Osteocyte (in vitro differentiated cells): ENCODE measurements at regions not wholly inside any gene's neighbourhood (a gene's known extent, or its start where the extent isn't known, plus 50 kb on each side); places are given as distances from the start of the nearest gene placed in this dataset.

Experiments
- DNase-seq: peaks from one replicate; pipeline ENCODE4 v3.0.0; 2021; ENCODE audit warnings: mixed read lengths; ENCODE audit not compliant: unreplicated experiment; ENCODE audit errors: extremely low spot score
- H3K27ac Mint-ChIP-seq: one replicate; pipeline ENCODE4 v1.8.0; 2021; ENCODE audit warnings: mild to moderate bottlenecking, mixed read lengths; ENCODE audit not compliant: unreplicated experiment
- H3K27me3 Mint-ChIP-seq: one replicate; pipeline ENCODE4 v1.8.0; 2021; ENCODE audit warnings: mixed read lengths; ENCODE audit not compliant: unreplicated experiment
- H3K36me3 Mint-ChIP-seq: one replicate; pipeline ENCODE4 v1.8.0; 2021; ENCODE audit warnings: mixed read lengths; ENCODE audit not compliant: unreplicated experiment
- H3K4me1 Mint-ChIP-seq: one replicate; pipeline ENCODE4 v1.8.0; 2021; ENCODE audit warnings: mixed read lengths; ENCODE audit not compliant: unreplicated experiment
- H3K4me3 Mint-ChIP-seq: one replicate; pipeline ENCODE4 v1.8.0; 2021; ENCODE audit warnings: mild to moderate bottlenecking, moderate library complexity, mixed read lengths; ENCODE audit not compliant: unreplicated experiment
- H3K9me3 Mint-ChIP-seq: one replicate; pipeline ENCODE4 v1.8.0; 2021; ENCODE audit warnings: mixed read lengths; ENCODE audit not compliant: unreplicated experiment
- TF ChIP-seq, protein P1 (sequence below): fragments of 200-600 bp; sonication (generic); IDR thresholded peaks from 2 replicates; pipeline ENCODE4 v1.5.0; 2021; ENCODE audit warnings: antibody characterized with exemption, mild to moderate bottlenecking, moderate library complexity

DNA sequence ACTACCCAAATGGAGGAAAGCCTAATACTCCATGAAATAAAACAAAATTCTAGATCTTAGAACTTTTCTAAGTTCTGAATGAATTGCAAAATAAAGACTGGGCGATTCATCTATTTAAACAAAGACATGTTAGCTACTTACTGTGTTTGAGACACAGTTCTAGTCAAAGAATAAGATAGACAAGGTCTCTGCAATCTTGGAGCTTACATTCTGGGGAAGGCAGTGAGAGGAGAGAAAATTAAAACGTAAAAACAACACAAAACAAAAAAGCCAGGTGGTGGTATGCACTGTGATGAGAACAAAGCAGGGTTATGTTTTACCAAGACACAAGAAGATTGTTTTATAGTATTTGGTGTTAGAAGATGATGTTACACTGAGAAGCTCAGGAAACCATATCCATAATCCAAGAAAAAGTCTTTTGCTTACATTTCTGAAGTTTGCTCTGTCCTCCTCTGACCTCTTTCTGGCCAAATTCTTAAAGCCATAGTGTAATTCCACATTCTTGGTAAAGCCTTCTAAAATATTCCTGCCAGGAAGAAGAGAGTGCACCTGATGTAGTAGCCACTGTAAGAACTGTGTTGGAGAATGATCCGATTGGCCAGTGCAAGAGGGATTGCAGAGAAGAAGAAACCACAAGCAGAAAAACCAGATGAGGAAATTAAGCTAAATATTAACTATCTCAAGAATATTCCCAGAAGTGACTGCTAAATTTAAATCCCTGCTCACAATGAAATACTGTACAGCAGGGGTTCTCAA, 218.4 kb downstream of the PCSK1 start:
- H3K9me3 Mint-ChIP-seq: peaks cover 25% of the 10 kb centered on the region
- H3K36me3 Mint-ChIP-seq: peaks cover 7% of the 10 kb centered on the region
- peak overlapping the region; percentile 59 for H3K27ac Mint-ChIP-seq
- TF ChIP-seq, protein P1, sequence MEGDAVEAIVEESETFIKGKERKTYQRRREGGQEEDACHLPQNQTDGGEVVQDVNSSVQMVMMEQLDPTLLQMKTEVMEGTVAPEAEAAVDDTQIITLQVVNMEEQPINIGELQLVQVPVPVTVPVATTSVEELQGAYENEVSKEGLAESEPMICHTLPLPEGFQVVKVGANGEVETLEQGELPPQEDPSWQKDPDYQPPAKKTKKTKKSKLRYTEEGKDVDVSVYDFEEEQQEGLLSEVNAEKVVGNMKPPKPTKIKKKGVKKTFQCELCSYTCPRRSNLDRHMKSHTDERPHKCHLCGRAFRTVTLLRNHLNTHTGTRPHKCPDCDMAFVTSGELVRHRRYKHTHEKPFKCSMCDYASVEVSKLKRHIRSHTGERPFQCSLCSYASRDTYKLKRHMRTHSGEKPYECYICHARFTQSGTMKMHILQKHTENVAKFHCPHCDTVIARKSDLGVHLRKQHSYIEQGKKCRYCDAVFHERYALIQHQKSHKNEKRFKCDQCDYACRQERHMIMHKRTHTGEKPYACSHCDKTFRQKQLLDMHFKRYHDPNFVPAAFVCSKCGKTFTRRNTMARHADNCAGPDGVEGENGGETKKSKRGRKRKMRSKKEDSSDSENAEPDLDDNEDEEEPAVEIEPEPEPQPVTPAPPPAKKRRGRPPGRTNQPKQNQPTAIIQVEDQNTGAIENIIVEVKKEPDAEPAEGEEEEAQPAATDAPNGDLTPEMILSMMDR: no peak
- H3K27me3 Mint-ChIP-seq: no peaks in the 10 kb centered on the region
- H3K4me1 Mint-ChIP-seq: peaks cover 31% of the 10 kb centered on the region
- no peak for DNase-seq
- H3K4me3 Mint-ChIP-seq: no peak overlapping the region

GRCh38 chr5:96209829-96210228, 223.2 kb downstream of the PCSK1 start:
- H3K4me1 Mint-ChIP-seq: peaks cover 13% of the 10 kb centered on the region
- TF ChIP-seq, protein P1: no peak
- H3K4me3 Mint-ChIP-seq: no peak overlapping the region
- no peak for DNase-seq
- peak overlapping the region; percentile 31 for H3K27ac Mint-ChIP-seq
- peaks cover 57% of the 10 kb centered on the region for H3K9me3 Mint-ChIP-seq
- H3K36me3 Mint-ChIP-seq: peaks cover 23% of the 10 kb centered on the region
- no peaks in the 10 kb centered on the region for H3K27me3 Mint-ChIP-seq

DNA sequence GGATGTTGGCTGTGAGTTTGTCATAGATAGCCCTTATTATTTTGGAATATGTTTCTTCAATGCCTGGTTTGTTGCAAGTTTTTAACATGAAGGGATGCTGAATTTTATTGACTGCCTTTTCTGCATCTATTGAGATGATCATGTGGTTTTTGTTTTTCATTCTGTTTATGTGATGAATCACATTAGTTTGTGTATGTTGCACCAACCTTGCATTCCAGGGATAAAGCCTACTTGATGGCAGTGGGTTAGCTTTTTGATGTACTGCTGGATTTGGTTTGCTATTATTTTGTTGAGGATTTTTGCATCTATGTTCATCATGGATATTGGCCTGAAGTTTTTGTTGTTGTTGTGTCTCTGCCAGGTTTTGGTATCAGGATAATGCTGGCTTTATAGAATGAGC, 225.6 kb downstream of the PCSK1 start:
- peaks cover 23% of the 10 kb centered on the region for H3K36me3 Mint-ChIP-seq
- H3K4me3 Mint-ChIP-seq: no peak overlapping the region
- H3K27ac Mint-ChIP-seq: no peak overlapping the region
- H3K9me3 Mint-ChIP-seq: peaks cover 55% of the 10 kb centered on the region
- TF ChIP-seq, protein P1: no peak
- no peaks in the 10 kb centered on the region for H3K27me3 Mint-ChIP-seq
- no peak for DNase-seq
- H3K4me1 Mint-ChIP-seq: peaks cover 17% of the 10 kb centered on the region

GRCh38 chr5:96203761-96204160, 229.3 kb downstream of the PCSK1 start:
- Mint-ChIP-seq H3K36me3 (peaks cover 10% of the 10 kb centered on the region), H3K27me3 (no peaks in the 10 kb centered on the region), H3K4me3 (no peak overlapping the region), H3K4me1 (peaks cover 27% of the 10 kb centered on the region), H3K9me3 (peaks cover 24% of the 10 kb centered on the region), H3K27ac (peak overlapping the region; percentile 73)
- TF ChIP-seq, protein P1: no peak
- DNase-seq: no peak

DNA sequence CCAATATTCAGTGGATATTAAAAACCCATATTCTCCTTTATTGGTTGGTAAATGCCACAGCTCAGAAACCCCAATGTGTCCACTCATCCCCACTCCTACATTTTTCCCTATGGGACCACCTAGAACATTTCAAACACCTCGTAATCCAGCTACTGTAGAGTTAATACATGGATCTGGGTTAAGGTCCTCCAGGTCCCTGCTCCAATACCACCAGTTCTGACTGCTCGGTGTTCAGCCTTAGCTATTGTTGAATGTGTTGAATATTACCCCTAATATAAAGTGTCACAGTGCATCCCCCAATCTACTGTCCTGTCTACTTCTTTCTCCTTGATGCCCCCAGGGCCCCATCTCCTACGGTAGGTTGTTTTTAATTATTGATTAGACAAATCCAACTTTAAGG, 231.5 kb downstream of the PCSK1 start:
- H3K4me3 Mint-ChIP-seq: no peak overlapping the region

More for the DNA sequence above, 231.5 kb downstream of the PCSK1 start:
- TF ChIP-seq, protein P1: no peak
- DNase-seq: no peak
- Mint-ChIP-seq H3K36me3 (no peaks in the 10 kb centered on the region), H3K4me1 (peaks cover 39% of the 10 kb centered on the region), H3K27ac (no peak overlapping the region), H3K9me3 (peaks cover 2% of the 10 kb centered on the region), H3K27me3 (no peaks in the 10 kb centered on the region)
